Activated T-cell treated with anti-CD3 and anti-CD28 coated beads for 4 hours (primary cell): ENCODE measurements at regions not wholly inside any gene's neighbourhood (a gene's known extent, or its start where the extent isn't known, plus 50 kb on each side); places are given as distances from the start of the nearest gene placed in this dataset.
"Not testable (repeated sequence)": the region's sequence is repeated elsewhere in the genome, so short reads cannot be mapped to it uniquely, and the experiment has no call there.

Source experiments
- DNase-seq: peaks from one replicate; pipeline ENCODE4 v3.0.0-alpha.2; 2020

- DNase-seq: no peak
Measured at GRCh38 chr11:71181566-71181965, 70.8 kb downstream of the SHANK2 start.

- DNase-seq: no peak
Measured at GRCh38 chr11:71180694-71181470, 71.5 kb downstream of the SHANK2 start.

- no peak for DNase-seq
Measured at GRCh38 chr11:71179877-71180605, 72.3 kb downstream of the SHANK2 start.

- no peak for DNase-seq
Measured at GRCh38 chr11:71178076-71178475, 74.3 kb downstream of the SHANK2 start.

GRCh38 chr11:71176812-71177211, 75.6 kb downstream of the SHANK2 start:
- no peak for DNase-seq

- no peak for DNase-seq
Measured at GRCh38 chr11:71173709-71174108, 78.7 kb downstream of the SHANK2 start.

- no peak for DNase-seq
Measured at GRCh38 chr11:71172680-71173079, 79.7 kb downstream of the SHANK2 start.

- DNase-seq: no peak
Measured at GRCh38 chr11:71171576-71171975, 80.8 kb downstream of the SHANK2 start.

- no peak for DNase-seq
Measured at GRCh38 chr11:71170624-71171423, 81.6 kb downstream of the SHANK2 start.

- no peak for DNase-seq
Measured at GRCh38 chr11:71169313-71169712, 83.1 kb downstream of the SHANK2 start.

- DNase-seq: not testable (repeated sequence)
Measured at GRCh38 chr11:71167814-71168213, 84.6 kb downstream of the SHANK2 start.

GRCh38 chr11:71165771-71166170, 86.6 kb downstream of the SHANK2 start:
- DNase-seq: no peak

GRCh38 chr11:71164621-71165020, 87.8 kb downstream of the SHANK2 start:
- DNase-seq: no peak

- DNase-seq: no peak
Measured at GRCh38 chr11:71164186-71164585, 88.2 kb downstream of the SHANK2 start.

- DNase-seq: no peak
Measured at GRCh38 chr11:71163371-71163770, 89.0 kb downstream of the SHANK2 start.

GRCh38 chr11:71158936-71159335, 93.4 kb downstream of the SHANK2 start:
- DNase-seq: no peak

- not testable (repeated sequence) for DNase-seq
Measured at GRCh38 chr11:71157676-71158075, 94.7 kb downstream of the SHANK2 start.

GRCh38 chr11:71156301-71156700, 96.1 kb downstream of the SHANK2 start:
- no peak for DNase-seq

- DNase-seq: no peak
Measured at GRCh38 chr11:71155846-71156245, 96.5 kb downstream of the SHANK2 start.

- DNase-seq: no peak
Measured at GRCh38 chr11:71154261-71154805, 98.0 kb downstream of the SHANK2 start.

GRCh38 chr11:71153005-71153390, 99.4 kb downstream of the SHANK2 start:
- no peak for DNase-seq

GRCh38 chr11:71152312-71153004, 99.9 kb downstream of the SHANK2 start:
- DNase-seq: not testable (repeated sequence)

GRCh38 chr11:71151561-71151960, 100.8 kb downstream of the SHANK2 start:
- no peak for DNase-seq
